ENCODE measurements at regions not wholly inside any gene's neighbourhood (a gene's known extent, or its start where the extent isn't known, plus 50 kb on each side); places are given as distances from the start of the nearest gene placed in this dataset.

- TF ChIP-seq, protein P1, sequence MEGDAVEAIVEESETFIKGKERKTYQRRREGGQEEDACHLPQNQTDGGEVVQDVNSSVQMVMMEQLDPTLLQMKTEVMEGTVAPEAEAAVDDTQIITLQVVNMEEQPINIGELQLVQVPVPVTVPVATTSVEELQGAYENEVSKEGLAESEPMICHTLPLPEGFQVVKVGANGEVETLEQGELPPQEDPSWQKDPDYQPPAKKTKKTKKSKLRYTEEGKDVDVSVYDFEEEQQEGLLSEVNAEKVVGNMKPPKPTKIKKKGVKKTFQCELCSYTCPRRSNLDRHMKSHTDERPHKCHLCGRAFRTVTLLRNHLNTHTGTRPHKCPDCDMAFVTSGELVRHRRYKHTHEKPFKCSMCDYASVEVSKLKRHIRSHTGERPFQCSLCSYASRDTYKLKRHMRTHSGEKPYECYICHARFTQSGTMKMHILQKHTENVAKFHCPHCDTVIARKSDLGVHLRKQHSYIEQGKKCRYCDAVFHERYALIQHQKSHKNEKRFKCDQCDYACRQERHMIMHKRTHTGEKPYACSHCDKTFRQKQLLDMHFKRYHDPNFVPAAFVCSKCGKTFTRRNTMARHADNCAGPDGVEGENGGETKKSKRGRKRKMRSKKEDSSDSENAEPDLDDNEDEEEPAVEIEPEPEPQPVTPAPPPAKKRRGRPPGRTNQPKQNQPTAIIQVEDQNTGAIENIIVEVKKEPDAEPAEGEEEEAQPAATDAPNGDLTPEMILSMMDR (tag by site-specific recombination; IDR thresholded peaks at IDR 0.05): no peak
- TF ChIP-seq ZBTB21 (tag by site-specific recombination; IDR thresholded peaks at IDR 0.05) (no peak), MYNN (tag by site-specific recombination; IDR thresholded peaks at IDR 0.05; ENCODE audit: borderline replicate concordance) (no peak), SETDB1 (IDR thresholded peaks at IDR 0.05; ENCODE audit: insufficient read length, low read length) (no peak), ZNF837 (tag by site-specific recombination; IDR thresholded peaks at IDR 0.05) (no peak), TSHZ1 (tag by site-specific recombination; IDR thresholded peaks at IDR 0.05; ENCODE audit: borderline replicate concordance) (no peak), ZBTB8A (tag by site-specific recombination; IDR thresholded peaks at IDR 0.05) (no peak), ZNF777 (tag by site-specific recombination; IDR thresholded peaks at IDR 0.05; ENCODE audit: borderline replicate concordance) (no peak), ZIC2 (tag by site-specific recombination; IDR thresholded peaks at IDR 0.05) (no peak), TRIM28 (IDR thresholded peaks at IDR 0.05; ENCODE audit: borderline replicate concordance, low read length) (no peak), ZFP69B (tag by site-specific recombination; IDR thresholded peaks at IDR 0.05) (no peak), ZNF184 (tag by site-specific recombination; IDR thresholded peaks at IDR 0.05) (no peak), ZNF785 (tag by site-specific recombination; IDR thresholded peaks at IDR 0.05) (no peak), ZNF274 (IDR thresholded peaks at IDR 0.05; ENCODE audit: low read length) (no peak), ZNF274 (tag by site-specific recombination; IDR thresholded peaks at IDR 0.05; ENCODE audit: borderline replicate concordance) (no peak)
Measured at GRCh38 chr1:222064388-222065211, 322.7 kb upstream of the DUSP10 start.

Measured in HEK293 (cell line).